Urinary bladder (tissue), 3 donors: ENCODE measurements at regions not wholly inside any gene's neighbourhood (a gene's known extent, or its start where the extent isn't known, plus 50 kb on each side); places are given as distances from the start of the nearest gene placed in this dataset.

Experiments used
- DNase-seq: peaks from one replicate; pipeline ENCODE4 v3.0.0-alpha.2; 2015; ENCODE audit errors: extremely low spot score
- H3K27ac ChIP-seq: one replicate; pipeline ENCODE4 v1.5.1; 2013; ENCODE audit warnings: low read depth, mild to moderate bottlenecking, moderate library complexity
- H3K36me3 ChIP-seq: one replicate; pipeline ENCODE4 v1.6.1; 2013; ENCODE audit warnings: mild to moderate bottlenecking, moderate library complexity; ENCODE audit not compliant: insufficient read depth
- H3K4me1 ChIP-seq: one replicate; pipeline ENCODE4 v1.6.1; 2013; ENCODE audit warnings: mild to moderate bottlenecking, moderate library complexity; ENCODE audit not compliant: insufficient read depth
- H3K4me3 ChIP-seq: one replicate; pipeline ENCODE4 v1.5.1; 2013; ENCODE audit warnings: low read depth, low read length
- WGBS: extraction: QIAGEN DNeasy Blood & Tissue Kit; methylation state at CpG from one replicate; pipeline ENCODE4 v1.1.7; 2013; 5-methylcytosine and 5-hydroxymethylcytosine counted together
- donor health status: healthy with polysubstance abuse.
- donor health status: healthy.

- Histone ChIP-seq H3K4me1 (no peaks in the 10 kb centered on the region), H3K36me3 (no peaks in the 10 kb centered on the region), H3K27ac (no peak overlapping the region), H3K4me3 (no peak overlapping the region)
- 72% methylated on average over 5 of the region's 5 CpGs for WGBS
- DNase-seq = no peak
Observed at GRCh38 chr2:51662187-51662586, 630.3 kb upstream of the NRXN1 start.

GRCh38 chr2:51657849-51658248 is 625.9 kb upstream of the NRXN1 start:
- no peaks in the 10 kb centered on the region for H3K36me3 ChIP-seq
- H3K4me3 ChIP-seq = no peak overlapping the region
- H3K27ac ChIP-seq = no peak overlapping the region
- WGBS = 98% methylated on average over 4 of the region's 4 CpGs
- H3K4me1 ChIP-seq = no peaks in the 10 kb centered on the region
- no peak for DNase-seq

GRCh38 chr2:51650769-51651168 is 618.8 kb upstream of the NRXN1 start:
- no peak for DNase-seq
- no peak overlapping the region for H3K27ac ChIP-seq
- H3K4me3 ChIP-seq = no peak overlapping the region
- H3K36me3 ChIP-seq = no peaks in the 10 kb centered on the region
- no peaks in the 10 kb centered on the region for H3K4me1 ChIP-seq

- WGBS = 69% methylated on average over 1 of the region's 1 CpG
- H3K4me1 ChIP-seq = no peaks in the 10 kb centered on the region
- no peak for DNase-seq
- H3K27ac ChIP-seq = no peak overlapping the region
- no peaks in the 10 kb centered on the region for H3K36me3 ChIP-seq
- H3K4me3 ChIP-seq = no peak overlapping the region
Observed at GRCh38 chr2:51649366-51649765, 617.4 kb upstream of the NRXN1 start.

GRCh38 chr2:51638811-51639210 is 606.9 kb upstream of the NRXN1 start:
- DNase-seq = no peak
- H3K4me1 ChIP-seq = no peaks in the 10 kb centered on the region
- H3K4me3 ChIP-seq = no peak overlapping the region
- H3K36me3 ChIP-seq = no peaks in the 10 kb centered on the region
- no peak overlapping the region for H3K27ac ChIP-seq
- WGBS = 52% methylated on average over 4 of the region's 4 CpGs

- Histone ChIP-seq H3K36me3 (no peaks in the 10 kb centered on the region), H3K27ac (no peak overlapping the region), H3K4me1 (no peaks in the 10 kb centered on the region), H3K4me3 (no peak overlapping the region)
- DNase-seq = no peak
Observed at GRCh38 chr2:51633073-51633472, 601.1 kb upstream of the NRXN1 start.

- DNase-seq = no peak
- 34% methylated on average over 3 of the region's 3 CpGs for WGBS
- H3K27ac ChIP-seq = no peak overlapping the region
- no peaks in the 10 kb centered on the region for H3K36me3 ChIP-seq
- no peak overlapping the region for H3K4me3 ChIP-seq
- H3K4me1 ChIP-seq = no peaks in the 10 kb centered on the region
Observed at GRCh38 chr2:51629406-51629805, 597.5 kb upstream of the NRXN1 start.

GRCh38 chr2:51628917-51629316 is 597.0 kb upstream of the NRXN1 start:
- no peaks in the 10 kb centered on the region for H3K4me1 ChIP-seq
- WGBS = 37% methylated on average over 3 of the region's 3 CpGs
- H3K4me3 ChIP-seq = no peak overlapping the region
- no peak for DNase-seq
- no peaks in the 10 kb centered on the region for H3K36me3 ChIP-seq
- no peak overlapping the region for H3K27ac ChIP-seq

GRCh38 chr2:51624995-51625394 is 593.1 kb upstream of the NRXN1 start:
- no peak for DNase-seq
- 80% methylated on average over 3 of the region's 3 CpGs for WGBS
- H3K4me1 ChIP-seq = no peaks in the 10 kb centered on the region

GRCh38 chr2:51620796-51621195 is 588.9 kb upstream of the NRXN1 start:
- no peaks in the 10 kb centered on the region for H3K4me1 ChIP-seq
- no peak for DNase-seq
- WGBS = 73% methylated on average over 1 of the region's 1 CpG
- H3K27ac ChIP-seq = no peak overlapping the region
- no peak overlapping the region for H3K4me3 ChIP-seq
- H3K36me3 ChIP-seq = no peaks in the 10 kb centered on the region

More at GRCh38 chr2:51624995-51625394, 593.1 kb upstream of the NRXN1 start:
- Histone ChIP-seq H3K4me3 (no peak overlapping the region), H3K27ac (no peak overlapping the region), H3K36me3 (no peaks in the 10 kb centered on the region)

- Histone ChIP-seq H3K4me1 (no peaks in the 10 kb centered on the region), H3K36me3 (no peaks in the 10 kb centered on the region), H3K4me3 (no peak overlapping the region), H3K27ac (no peak overlapping the region)
- DNase-seq = no peak
- WGBS = 51% methylated on average over 1 of the region's 1 CpG
Observed at GRCh38 chr2:51619961-51620360, 588.0 kb upstream of the NRXN1 start.

GRCh38 chr2:51612387-51612786 is 580.5 kb upstream of the NRXN1 start:
- Histone ChIP-seq H3K4me1 (no peaks in the 10 kb centered on the region), H3K27ac (no peak overlapping the region), H3K36me3 (no peaks in the 10 kb centered on the region), H3K4me3 (no peak overlapping the region)
- WGBS = 83% methylated on average over 3 of the region's 3 CpGs
- no peak for DNase-seq

- 92% methylated on average over 5 of the region's 5 CpGs for WGBS
- no peak for DNase-seq
- H3K36me3 ChIP-seq = no peaks in the 10 kb centered on the region
- no peak overlapping the region for H3K4me3 ChIP-seq
- no peaks in the 10 kb centered on the region for H3K4me1 ChIP-seq
- no peak overlapping the region for H3K27ac ChIP-seq
Observed at GRCh38 chr2:51601706-51602105, 569.8 kb upstream of the NRXN1 start.

- H3K27ac ChIP-seq = no peak overlapping the region
- H3K4me3 ChIP-seq = no peak overlapping the region
- no peaks in the 10 kb centered on the region for H3K36me3 ChIP-seq
- no peaks in the 10 kb centered on the region for H3K4me1 ChIP-seq
- no peak for DNase-seq
Observed at GRCh38 chr2:51597086-51597485, 565.2 kb upstream of the NRXN1 start.

- H3K36me3 ChIP-seq = no peaks in the 10 kb centered on the region
- no peak overlapping the region for H3K4me3 ChIP-seq
- no peaks in the 10 kb centered on the region for H3K4me1 ChIP-seq
- DNase-seq = no peak
- H3K27ac ChIP-seq = no peak overlapping the region
Observed at GRCh38 chr2:51595836-51596235, 563.9 kb upstream of the NRXN1 start.
